Activated T-cell treated with anti-CD3 and anti-CD28 coated beads, Interleukin-2, amount 50 U/mL, for 4 hours (primary cell): ENCODE measurements at regions not wholly inside any gene's neighbourhood (a gene's known extent, or its start where the extent isn't known, plus 50 kb on each side); places are given as distances from the start of the nearest gene placed in this dataset.

Experiments used
- ATAC-seq, 2 donors: fragments of 200-7000 bp; cut with Tn5 transposase; one replicate each; pipeline ENCODE4 v1.10.0; 2021
- DNase-seq: peaks from one replicate; pipeline ENCODE4 v3.0.0-alpha.2; 2020
- H3K27me3 Mint-ChIP-seq: one replicate; pipeline ENCODE4 v1.8.0; 2021; ENCODE audit warnings: low read depth, mixed read lengths
- H3K36me3 Mint-ChIP-seq: one replicate; pipeline ENCODE4 v1.8.0; 2022; ENCODE audit warnings: mixed read lengths; ENCODE audit not compliant: insufficient read depth
- H3K4me1 Mint-ChIP-seq: one replicate; pipeline ENCODE4 v1.8.0; 2021; ENCODE audit warnings: low read depth, mixed read lengths
- H3K4me3 Mint-ChIP-seq: one replicate; pipeline ENCODE4 v1.8.0; 2021; ENCODE audit warnings: mild to moderate bottlenecking, moderate library complexity, mixed read lengths
- H3K9me3 Mint-ChIP-seq: one replicate; pipeline ENCODE4 v1.8.0; 2021; ENCODE audit warnings: mixed read lengths

GRCh38 chr2:64704161-64704560, 50.4 kb upstream of the SERTAD2 start:
- peaks cover 13% of the 10 kb centered on the region for H3K4me1 Mint-ChIP-seq
- no peak overlapping the region for H3K4me3 Mint-ChIP-seq
- H3K9me3 Mint-ChIP-seq: no peaks in the 10 kb centered on the region
- DNase-seq (no peak), ATAC-seq (no peak)
- H3K36me3 Mint-ChIP-seq: no peaks in the 10 kb centered on the region
- H3K27me3 Mint-ChIP-seq: no peaks in the 10 kb centered on the region

- no peaks in the 10 kb centered on the region for H3K36me3 Mint-ChIP-seq
- DNase-seq (no peak), ATAC-seq (no peak)
- H3K27me3 Mint-ChIP-seq: no peaks in the 10 kb centered on the region
- no peak overlapping the region for H3K4me3 Mint-ChIP-seq
- peaks cover 5% of the 10 kb centered on the region for H3K4me1 Mint-ChIP-seq
- H3K9me3 Mint-ChIP-seq: no peaks in the 10 kb centered on the region
Measured at GRCh38 chr2:64704996-64705395, 51.3 kb upstream of the SERTAD2 start.

GRCh38 chr2:64707276-64707675, 53.6 kb upstream of the SERTAD2 start:
- DNase-seq (no peak), ATAC-seq (no peak)
- Mint-ChIP-seq H3K9me3 (no peaks in the 10 kb centered on the region), H3K4me3 (no peak overlapping the region), H3K4me1 (peaks cover 8% of the 10 kb centered on the region), H3K36me3 (no peaks in the 10 kb centered on the region), H3K27me3 (no peaks in the 10 kb centered on the region)

- no peak overlapping the region for H3K4me3 Mint-ChIP-seq
- H3K27me3 Mint-ChIP-seq: no peaks in the 10 kb centered on the region
- no peaks in the 10 kb centered on the region for H3K36me3 Mint-ChIP-seq
- no peaks in the 10 kb centered on the region for H3K9me3 Mint-ChIP-seq
- ATAC-seq (no peak), DNase-seq (no peak)
- H3K4me1 Mint-ChIP-seq: peaks cover 9% of the 10 kb centered on the region
Measured at GRCh38 chr2:64708829-64709228, 55.1 kb upstream of the SERTAD2 start.

- no peaks in the 10 kb centered on the region for H3K36me3 Mint-ChIP-seq
- DNase-seq (no peak), ATAC-seq (no peak)
- no peaks in the 10 kb centered on the region for H3K27me3 Mint-ChIP-seq
- peaks cover 9% of the 10 kb centered on the region for H3K4me1 Mint-ChIP-seq
- no peaks in the 10 kb centered on the region for H3K9me3 Mint-ChIP-seq
- peak overlapping the region; percentile 14 for H3K4me3 Mint-ChIP-seq
Measured at GRCh38 chr2:64711252-64711800, 57.6 kb upstream of the SERTAD2 start.

- peaks cover 9% of the 10 kb centered on the region for H3K4me1 Mint-ChIP-seq
Measured at GRCh38 chr2:64713686-64714085, 60.0 kb upstream of the SERTAD2 start.

GRCh38 chr2:64716569-64716968, 62.9 kb upstream of the SERTAD2 start:
- H3K4me1 Mint-ChIP-seq: peaks cover 3% of the 10 kb centered on the region
- DNase-seq: no peak
- no peak overlapping the region for H3K4me3 Mint-ChIP-seq
- ATAC-seq: no peak
- no peaks in the 10 kb centered on the region for H3K9me3 Mint-ChIP-seq
- H3K27me3 Mint-ChIP-seq: no peaks in the 10 kb centered on the region
- no peaks in the 10 kb centered on the region for H3K36me3 Mint-ChIP-seq

More at GRCh38 chr2:64713686-64714085, 60.0 kb upstream of the SERTAD2 start:
- no peak for DNase-seq
- H3K4me3 Mint-ChIP-seq: no peak overlapping the region
- H3K36me3 Mint-ChIP-seq: no peaks in the 10 kb centered on the region
- ATAC-seq: no peak
- no peaks in the 10 kb centered on the region for H3K9me3 Mint-ChIP-seq
- no peaks in the 10 kb centered on the region for H3K27me3 Mint-ChIP-seq

GRCh38 chr2:64718250-64718885, 64.7 kb upstream of the SERTAD2 start:
- no peaks in the 10 kb centered on the region for H3K9me3 Mint-ChIP-seq
- H3K36me3 Mint-ChIP-seq: no peaks in the 10 kb centered on the region
- H3K4me1 Mint-ChIP-seq: peaks cover 1% of the 10 kb centered on the region
- no peak for ATAC-seq
- no peak overlapping the region for H3K4me3 Mint-ChIP-seq
- no peaks in the 10 kb centered on the region for H3K27me3 Mint-ChIP-seq
- no peak for DNase-seq

- ATAC-seq (no peak), DNase-seq (no peak)
- no peaks in the 10 kb centered on the region for H3K36me3 Mint-ChIP-seq
- no peak overlapping the region for H3K4me3 Mint-ChIP-seq
- H3K27me3 Mint-ChIP-seq: no peaks in the 10 kb centered on the region
- H3K9me3 Mint-ChIP-seq: no peaks in the 10 kb centered on the region
- H3K4me1 Mint-ChIP-seq: peaks cover 1% of the 10 kb centered on the region
Measured at GRCh38 chr2:64720535-64721319, 67.0 kb upstream of the SERTAD2 start.

- DNase-seq: no peak
- H3K9me3 Mint-ChIP-seq: no peaks in the 10 kb centered on the region
- no peak overlapping the region for H3K4me3 Mint-ChIP-seq
- H3K36me3 Mint-ChIP-seq: no peaks in the 10 kb centered on the region
- H3K27me3 Mint-ChIP-seq: no peaks in the 10 kb centered on the region
- peaks cover 4% of the 10 kb centered on the region for H3K4me1 Mint-ChIP-seq
- no peak for ATAC-seq
Measured at GRCh38 chr2:64721320-64721623, 67.6 kb upstream of the SERTAD2 start.

GRCh38 chr2:64722291-64723044, 68.8 kb upstream of the SERTAD2 start:
- DNase-seq (no peak), ATAC-seq (no peak)
- Mint-ChIP-seq H3K27me3 (no peaks in the 10 kb centered on the region), H3K9me3 (no peaks in the 10 kb centered on the region), H3K4me3 (no peak overlapping the region), H3K4me1 (peaks cover 16% of the 10 kb centered on the region), H3K36me3 (no peaks in the 10 kb centered on the region)

GRCh38 chr2:64727013-64727767, 73.5 kb upstream of the SERTAD2 start:
- no peaks in the 10 kb centered on the region for H3K36me3 Mint-ChIP-seq
- ATAC-seq (peak; percentile 71), DNase-seq (no peak)
- no peaks in the 10 kb centered on the region for H3K9me3 Mint-ChIP-seq
- H3K4me3 Mint-ChIP-seq: peak overlapping the region; percentile 46
- no peaks in the 10 kb centered on the region for H3K27me3 Mint-ChIP-seq
- peaks cover 52% of the 10 kb centered on the region for H3K4me1 Mint-ChIP-seq

GRCh38 chr2:64727843-64728463, 74.2 kb upstream of the SERTAD2 start:
- Mint-ChIP-seq H3K27me3 (no peaks in the 10 kb centered on the region), H3K36me3 (no peaks in the 10 kb centered on the region), H3K9me3 (no peaks in the 10 kb centered on the region), H3K4me1 (peaks cover 52% of the 10 kb centered on the region), H3K4me3 (peak overlapping the region; percentile 46)
- ATAC-seq (no peak), DNase-seq (no peak)
